K562 (cell line): ENCODE measurements at regions not wholly inside any gene's neighbourhood (a gene's known extent, or its start where the extent isn't known, plus 50 kb on each side); places are given as distances from the start of the nearest gene placed in this dataset.

ENCODE experiments used
- HBP1 ChIP-seq: fragments of 450-650 bp; formaldehyde crosslinking; IDR thresholded peaks from 2 replicates; pipeline ENCODE4 v1.4.0; 2022; ENCODE audit warnings: missing genetic modification characterization
- HLTF ChIP-seq: fragments of 450-650 bp; IDR thresholded peaks from 2 replicates; pipeline ENCODE4 v1.6.1; 2016
- HNRNPH1 ChIP-seq: fragments of 200-400 bp; formaldehyde crosslinking; optimal IDR thresholded peaks from 2 replicates; pipeline ENCODE3; 2017; ENCODE audit warnings: low read depth, mild to moderate bottlenecking, low read length, moderate library complexity
- HNRNPLL ChIP-seq: fragments of 200-400 bp; formaldehyde crosslinking; IDR thresholded peaks from 2 replicates; pipeline ENCODE4 v1.6.1; 2017; ENCODE audit warnings: low read length, low read depth, mild to moderate bottlenecking; ENCODE audit not compliant: poor library complexity, severe bottlenecking
- MED1 ChIP-seq: sonication (generic); formaldehyde crosslinking; IDR thresholded peaks from 2 replicates; pipeline ENCODE4 v1.8.1; 2023; ENCODE audit warnings: missing genetic modification reagents, borderline replicate concordance
- PHTF2 ChIP-seq: fragments of 250-450 bp; sonication (Bioruptor Pico); IDR thresholded peaks from 2 replicates; pipeline ENCODE4 v1.5.0; 2021; ENCODE audit warnings: mild to moderate bottlenecking
- RNF219 ChIP-seq: fragments of 250-450 bp; sonication (Bioruptor Pico); IDR thresholded peaks from 2 replicates; pipeline ENCODE4 v1.5.0; 2022; ENCODE audit warnings: mild to moderate bottlenecking
- YY1 ChIP-seq, 3 experiments: IDR thresholded peaks; 2 replicates each; pipeline ENCODE4 v1.6.1; 2011; ENCODE audit warnings: low read length in 2 of 3, mild to moderate bottlenecking in 2 of 3, moderate library complexity in 2 of 3, borderline replicate concordance in 1 of 3, control low read depth in 1 of 3, low read depth in 1 of 3; ENCODE audit not compliant: insufficient read depth in 3 of 3, insufficient replicate concordance in 2 of 3, control insufficient read depth in 1 of 3, insufficient read length in 1 of 3; ENCODE audit errors: extremely low read depth in 1 of 3
- ZNF24 ChIP-seq: fragments of 450-650 bp; IDR thresholded peaks from 2 replicates; pipeline ENCODE4 v1.6.1; 2016
- ZNF766 ChIP-seq: fragments of 200-800 bp; sonication (Bioruptor generic); conservative IDR thresholded peaks from 2 replicates; pipeline ENCODE4 v1.6.1; 2016; ENCODE audit warnings: missing genetic modification characterization, missing compliant biosample characterization
- TF ChIP-seq, protein P1 (sequence below), 3 experiments: IDR thresholded peaks in 2 of 3; conservative IDR thresholded peaks in 1 of 3; 2 replicates each; pipeline ENCODE4 v1.5.1; 2011 to 2012; ENCODE audit warnings: low read length in 3 of 3, mild to moderate bottlenecking in 3 of 3, control low read depth in 2 of 3, improper control_type of control experiment in 1 of 3, inconsistent platforms in 1 of 3, low read depth in 1 of 3, mixed read lengths in 1 of 3, moderate library complexity in 1 of 3; ENCODE audit not compliant: insufficient read depth in 2 of 3
- TF ChIP-seq, protein P2 (sequence below), 2 experiments: IDR thresholded peaks; 2 replicates each; pipeline ENCODE4 v1.6.1; 2012; ENCODE audit warnings: improper control_type of control experiment in 2 of 2, low read depth in 2 of 2, low read length in 2 of 2, borderline replicate concordance in 1 of 2
- TF ChIP-seq, protein P3 (sequence below): sonication (generic); formaldehyde crosslinking; IDR thresholded peaks from 2 replicates; pipeline ENCODE4 v1.8.1; 2023; ENCODE audit warnings: missing genetic modification reagents, mild to moderate bottlenecking, borderline replicate concordance

DNA sequence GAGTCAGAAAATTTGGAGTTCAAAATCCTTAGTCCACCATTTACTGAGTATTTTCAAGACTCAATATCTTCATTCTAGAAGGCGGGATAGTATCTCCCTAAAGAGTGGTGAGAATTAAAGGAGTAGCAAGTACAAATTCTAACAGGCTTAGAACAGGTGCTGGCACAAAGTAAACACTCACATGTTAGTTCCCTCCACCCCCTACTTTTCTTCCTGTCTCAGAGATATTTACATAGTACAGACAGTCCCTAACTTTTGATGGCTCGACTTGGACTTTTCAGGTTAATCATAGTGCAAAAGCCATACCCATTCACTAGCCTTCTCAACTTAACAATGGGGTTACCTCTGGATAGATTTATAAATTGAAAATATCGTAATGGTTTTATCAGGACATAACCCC lies 476.2 kb upstream of the RASGRP1 start:
- TF ChIP-seq, protein P1, sequence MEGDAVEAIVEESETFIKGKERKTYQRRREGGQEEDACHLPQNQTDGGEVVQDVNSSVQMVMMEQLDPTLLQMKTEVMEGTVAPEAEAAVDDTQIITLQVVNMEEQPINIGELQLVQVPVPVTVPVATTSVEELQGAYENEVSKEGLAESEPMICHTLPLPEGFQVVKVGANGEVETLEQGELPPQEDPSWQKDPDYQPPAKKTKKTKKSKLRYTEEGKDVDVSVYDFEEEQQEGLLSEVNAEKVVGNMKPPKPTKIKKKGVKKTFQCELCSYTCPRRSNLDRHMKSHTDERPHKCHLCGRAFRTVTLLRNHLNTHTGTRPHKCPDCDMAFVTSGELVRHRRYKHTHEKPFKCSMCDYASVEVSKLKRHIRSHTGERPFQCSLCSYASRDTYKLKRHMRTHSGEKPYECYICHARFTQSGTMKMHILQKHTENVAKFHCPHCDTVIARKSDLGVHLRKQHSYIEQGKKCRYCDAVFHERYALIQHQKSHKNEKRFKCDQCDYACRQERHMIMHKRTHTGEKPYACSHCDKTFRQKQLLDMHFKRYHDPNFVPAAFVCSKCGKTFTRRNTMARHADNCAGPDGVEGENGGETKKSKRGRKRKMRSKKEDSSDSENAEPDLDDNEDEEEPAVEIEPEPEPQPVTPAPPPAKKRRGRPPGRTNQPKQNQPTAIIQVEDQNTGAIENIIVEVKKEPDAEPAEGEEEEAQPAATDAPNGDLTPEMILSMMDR (IDR thresholded peaks at IDR 0.05 in 2 of 3, conservative IDR thresholded peaks at IDR 0.05 in 1 of 3; ENCODE audit: insufficient read depth in 2 of 3, low read depth in 1 of 3, low read length in 3 of 3), result no peak
- TF ChIP-seq, protein P2, sequence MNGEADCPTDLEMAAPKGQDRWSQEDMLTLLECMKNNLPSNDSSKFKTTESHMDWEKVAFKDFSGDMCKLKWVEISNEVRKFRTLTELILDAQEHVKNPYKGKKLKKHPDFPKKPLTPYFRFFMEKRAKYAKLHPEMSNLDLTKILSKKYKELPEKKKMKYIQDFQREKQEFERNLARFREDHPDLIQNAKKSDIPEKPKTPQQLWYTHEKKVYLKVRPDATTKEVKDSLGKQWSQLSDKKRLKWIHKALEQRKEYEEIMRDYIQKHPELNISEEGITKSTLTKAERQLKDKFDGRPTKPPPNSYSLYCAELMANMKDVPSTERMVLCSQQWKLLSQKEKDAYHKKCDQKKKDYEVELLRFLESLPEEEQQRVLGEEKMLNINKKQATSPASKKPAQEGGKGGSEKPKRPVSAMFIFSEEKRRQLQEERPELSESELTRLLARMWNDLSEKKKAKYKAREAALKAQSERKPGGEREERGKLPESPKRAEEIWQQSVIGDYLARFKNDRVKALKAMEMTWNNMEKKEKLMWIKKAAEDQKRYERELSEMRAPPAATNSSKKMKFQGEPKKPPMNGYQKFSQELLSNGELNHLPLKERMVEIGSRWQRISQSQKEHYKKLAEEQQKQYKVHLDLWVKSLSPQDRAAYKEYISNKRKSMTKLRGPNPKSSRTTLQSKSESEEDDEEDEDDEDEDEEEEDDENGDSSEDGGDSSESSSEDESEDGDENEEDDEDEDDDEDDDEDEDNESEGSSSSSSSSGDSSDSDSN (IDR thresholded peaks at IDR 0.05; ENCODE audit: borderline replicate concordance in 1 of 2, low read depth in 2 of 2, low read length in 2 of 2), result no peak
- TF ChIP-seq HLTF (no peak), MED1 (CRISPR knock-in tag) (no peak), HBP1 (CRISPR knock-in tag) (no peak), HNRNPH1 (no peak), YY1 (IDR thresholded peaks at IDR 0.05; ENCODE audit: borderline replicate concordance in 1 of 3, control insufficient read depth in 1 of 3, extremely low read depth in 1 of 3, insufficient read depth in 3 of 3, insufficient read length in 1 of 3, insufficient replicate concordance in 2 of 3, low read depth in 1 of 3, low read length in 2 of 3) (no peak), RNF219 (CRISPR knock-in tag) (no peak), ZNF766 (CRISPR knock-in tag) (no peak), PHTF2 (CRISPR knock-in tag) (no peak), HNRNPLL (no peak), ZNF24 (no peak)
- TF ChIP-seq, protein P3, sequence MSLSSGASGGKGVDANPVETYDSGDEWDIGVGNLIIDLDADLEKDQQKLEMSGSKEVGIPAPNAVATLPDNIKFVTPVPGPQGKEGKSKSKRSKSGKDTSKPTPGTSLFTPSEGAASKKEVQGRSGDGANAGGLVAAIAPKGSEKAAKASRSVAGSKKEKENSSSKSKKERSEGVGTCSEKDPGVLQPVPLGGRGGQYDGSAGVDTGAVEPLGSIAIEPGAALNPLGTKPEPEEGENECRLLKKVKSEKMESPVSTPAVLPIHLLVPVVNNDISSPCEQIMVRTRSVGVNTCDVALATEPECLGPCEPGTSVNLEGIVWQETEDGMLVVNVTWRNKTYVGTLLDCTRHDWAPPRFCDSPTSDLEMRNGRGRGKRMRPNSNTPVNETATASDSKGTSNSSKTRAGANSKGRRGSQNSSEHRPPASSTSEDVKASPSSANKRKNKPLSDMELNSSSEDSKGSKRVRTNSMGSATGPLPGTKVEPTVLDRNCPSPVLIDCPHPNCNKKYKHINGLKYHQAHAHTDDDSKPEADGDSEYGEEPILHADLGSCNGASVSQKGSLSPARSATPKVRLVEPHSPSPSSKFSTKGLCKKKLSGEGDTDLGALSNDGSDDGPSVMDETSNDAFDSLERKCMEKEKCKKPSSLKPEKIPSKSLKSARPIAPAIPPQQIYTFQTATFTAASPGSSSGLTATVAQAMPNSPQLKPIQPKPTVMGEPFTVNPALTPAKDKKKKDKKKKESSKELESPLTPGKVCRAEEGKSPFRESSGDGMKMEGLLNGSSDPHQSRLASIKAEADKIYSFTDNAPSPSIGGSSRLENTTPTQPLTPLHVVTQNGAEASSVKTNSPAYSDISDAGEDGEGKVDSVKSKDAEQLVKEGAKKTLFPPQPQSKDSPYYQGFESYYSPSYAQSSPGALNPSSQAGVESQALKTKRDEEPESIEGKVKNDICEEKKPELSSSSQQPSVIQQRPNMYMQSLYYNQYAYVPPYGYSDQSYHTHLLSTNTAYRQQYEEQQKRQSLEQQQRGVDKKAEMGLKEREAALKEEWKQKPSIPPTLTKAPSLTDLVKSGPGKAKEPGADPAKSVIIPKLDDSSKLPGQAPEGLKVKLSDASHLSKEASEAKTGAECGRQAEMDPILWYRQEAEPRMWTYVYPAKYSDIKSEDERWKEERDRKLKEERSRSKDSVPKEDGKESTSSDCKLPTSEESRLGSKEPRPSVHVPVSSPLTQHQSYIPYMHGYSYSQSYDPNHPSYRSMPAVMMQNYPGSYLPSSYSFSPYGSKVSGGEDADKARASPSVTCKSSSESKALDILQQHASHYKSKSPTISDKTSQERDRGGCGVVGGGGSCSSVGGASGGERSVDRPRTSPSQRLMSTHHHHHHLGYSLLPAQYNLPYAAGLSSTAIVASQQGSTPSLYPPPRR, result no peak
